DMS153 treated with DMSO at 0.1 percent for 48 hours (cell line): ENCODE measurements at regions not wholly inside any gene's neighbourhood (a gene's known extent, or its start where the extent isn't known, plus 50 kb on each side); places are given as distances from the start of the nearest gene placed in this dataset.

Experiments
- DNase-seq: peaks from one replicate; lab custom pipeline; 2025; ENCODE audit not compliant: unreplicated experiment; lab: John Stamatoyannopoulos, UW

DNA sequence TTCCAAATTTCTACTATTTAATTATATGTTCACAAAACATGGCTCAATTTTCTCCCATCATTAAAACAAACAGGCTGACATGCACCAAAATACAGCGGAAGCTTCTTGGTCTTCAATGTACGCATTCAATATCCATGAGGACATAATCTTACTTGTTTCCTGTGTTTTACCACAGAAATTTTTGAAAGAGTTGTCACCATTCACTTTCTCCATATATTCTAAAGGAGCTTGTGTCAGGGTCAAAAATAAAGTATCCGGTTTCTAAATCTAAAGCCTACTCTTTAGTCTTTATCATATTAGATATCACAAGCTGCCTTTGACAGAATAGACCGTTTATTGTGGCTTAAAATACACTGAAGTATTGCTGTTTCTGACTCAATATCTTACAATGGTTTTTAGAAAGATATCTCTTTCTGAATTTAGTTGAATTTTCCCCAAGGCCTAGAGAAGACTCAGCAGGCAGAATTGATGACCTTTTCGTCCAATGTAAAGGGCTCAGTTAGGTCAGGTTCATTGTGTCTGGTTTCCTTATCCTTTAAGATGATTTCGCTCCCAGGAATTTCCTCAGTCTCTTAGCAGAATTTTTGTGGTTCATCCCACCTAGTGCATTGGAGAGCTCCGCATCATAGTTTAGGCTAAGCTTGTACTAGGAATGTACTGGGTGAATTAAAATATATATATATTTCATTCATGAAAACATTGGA, 717.2 kb downstream of the NCAM2 start:
- DNase-seq, result no peak

DNA sequence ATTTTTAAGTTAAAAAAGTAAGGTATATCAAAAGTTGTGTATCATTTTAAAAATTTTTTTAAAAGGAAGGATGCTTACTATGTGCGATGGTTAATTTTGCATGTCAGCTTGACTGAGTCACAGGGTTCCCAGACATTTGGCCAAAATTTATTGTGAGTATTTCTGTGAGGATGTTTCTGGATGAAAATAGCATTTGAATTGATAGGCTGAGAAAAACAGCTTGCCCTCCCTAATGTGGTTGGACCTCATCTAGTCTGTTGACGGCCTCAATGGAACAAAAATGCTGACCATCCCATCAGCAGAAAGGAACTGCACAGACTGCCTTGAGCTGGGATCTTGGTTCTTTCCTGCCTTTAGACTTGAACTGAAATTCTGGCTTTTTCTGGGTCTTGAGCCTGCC, 724.5 kb downstream of the NCAM2 start:
- DNase-seq, result no peak

DNA sequence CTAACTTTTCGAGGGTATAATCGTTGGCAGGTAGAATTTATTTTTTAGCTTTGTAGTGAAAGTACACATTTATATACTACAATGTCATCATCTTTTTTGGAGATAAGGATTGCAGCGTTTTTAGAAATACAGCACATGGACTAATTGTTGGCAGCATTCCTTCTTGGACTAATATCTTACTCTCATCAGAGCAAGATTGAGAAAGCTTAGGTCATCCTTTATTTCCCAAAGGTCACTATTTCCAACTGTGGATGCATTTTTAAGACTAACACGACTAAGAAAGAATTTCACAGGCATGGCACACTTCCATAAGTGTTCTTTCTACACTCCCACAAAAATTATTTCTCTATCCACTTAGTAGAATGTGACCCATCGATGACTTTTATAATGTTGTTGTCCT, 732.3 kb downstream of the NCAM2 start:
- no peak for DNase-seq

DNA sequence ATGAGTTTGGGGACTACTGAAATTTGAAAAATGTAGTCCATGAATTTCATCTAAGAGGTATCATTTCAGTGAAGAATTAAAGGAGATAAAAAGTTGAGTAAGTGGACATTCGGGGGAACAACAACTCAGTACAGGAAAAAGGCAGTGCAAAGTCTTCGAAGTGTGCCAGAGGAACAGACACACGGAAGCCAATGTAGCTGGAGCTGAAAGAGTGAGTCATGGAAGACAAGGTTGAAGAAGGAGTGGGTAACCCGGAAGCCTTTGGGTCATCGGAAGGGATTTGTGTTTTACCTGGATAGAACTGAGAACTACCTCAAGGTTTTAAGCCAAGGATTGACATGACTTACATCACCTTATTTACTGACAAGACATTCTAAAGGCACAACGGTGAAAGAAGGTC, 733.4 kb downstream of the NCAM2 start:
- no peak for DNase-seq

- DNase-seq, result no peak
Observed at GRCh38 chr21:21734088-21734487, 735.9 kb downstream of the NCAM2 start.

- no peak for DNase-seq
Observed at GRCh38 chr21:21737186-21737585, 739.0 kb downstream of the NCAM2 start.

- DNase-seq, result no peak
Observed at GRCh38 chr21:21740207-21740606, 742.0 kb downstream of the NCAM2 start.

- no peak for DNase-seq
Observed at GRCh38 chr21:21750124-21750825, 752.1 kb downstream of the NCAM2 start.

DNA sequence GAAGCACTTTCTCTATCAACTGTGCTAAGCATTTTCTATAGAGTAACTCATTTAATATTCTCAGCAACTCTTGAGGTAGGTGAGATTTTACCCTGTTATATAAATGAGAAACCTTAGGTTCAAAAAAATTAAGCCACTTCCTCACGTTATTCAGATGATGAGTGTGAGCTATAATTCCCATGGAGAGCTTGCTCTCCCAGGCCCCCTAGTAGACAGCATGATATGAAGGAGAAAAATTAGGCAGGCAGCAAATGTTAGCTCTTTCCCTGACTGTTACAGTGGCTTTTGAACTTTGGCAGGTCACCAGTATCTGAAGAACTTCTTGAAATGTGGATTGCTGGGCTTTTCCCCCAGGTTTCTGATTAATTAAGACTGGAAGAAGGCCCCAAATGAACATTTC, 753.1 kb downstream of the NCAM2 start:
- no peak for DNase-seq

- no peak for DNase-seq
Observed at GRCh38 chr21:21762855-21763254, 764.6 kb downstream of the NCAM2 start.

DNA sequence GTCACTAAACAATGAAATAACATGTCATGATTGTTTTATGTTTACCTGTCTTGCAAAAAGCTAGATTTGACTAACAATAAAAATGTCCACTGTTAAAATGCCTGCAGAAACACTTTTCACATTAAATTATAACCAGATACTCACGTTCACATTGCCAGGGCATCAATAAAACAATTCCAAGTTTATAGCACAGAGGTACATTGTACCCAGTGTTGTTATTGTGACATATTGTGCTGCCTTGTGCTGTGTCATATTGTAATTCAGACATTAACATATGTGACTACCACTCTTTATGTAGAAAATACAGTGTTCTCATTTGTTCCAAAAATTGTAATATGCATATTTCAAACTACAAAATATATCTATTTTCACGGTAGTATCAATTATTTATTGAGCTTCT, 766.1 kb downstream of the NCAM2 start:
- DNase-seq, result no peak

- DNase-seq, result no peak
Observed at GRCh38 chr21:21767276-21767675, 769.1 kb downstream of the NCAM2 start.

- no peak for DNase-seq
Observed at GRCh38 chr21:21788591-21788990, 790.4 kb downstream of the NCAM2 start.

- DNase-seq, result no peak
Observed at GRCh38 chr21:21801921-21802320, 803.7 kb downstream of the NCAM2 start.

DNA sequence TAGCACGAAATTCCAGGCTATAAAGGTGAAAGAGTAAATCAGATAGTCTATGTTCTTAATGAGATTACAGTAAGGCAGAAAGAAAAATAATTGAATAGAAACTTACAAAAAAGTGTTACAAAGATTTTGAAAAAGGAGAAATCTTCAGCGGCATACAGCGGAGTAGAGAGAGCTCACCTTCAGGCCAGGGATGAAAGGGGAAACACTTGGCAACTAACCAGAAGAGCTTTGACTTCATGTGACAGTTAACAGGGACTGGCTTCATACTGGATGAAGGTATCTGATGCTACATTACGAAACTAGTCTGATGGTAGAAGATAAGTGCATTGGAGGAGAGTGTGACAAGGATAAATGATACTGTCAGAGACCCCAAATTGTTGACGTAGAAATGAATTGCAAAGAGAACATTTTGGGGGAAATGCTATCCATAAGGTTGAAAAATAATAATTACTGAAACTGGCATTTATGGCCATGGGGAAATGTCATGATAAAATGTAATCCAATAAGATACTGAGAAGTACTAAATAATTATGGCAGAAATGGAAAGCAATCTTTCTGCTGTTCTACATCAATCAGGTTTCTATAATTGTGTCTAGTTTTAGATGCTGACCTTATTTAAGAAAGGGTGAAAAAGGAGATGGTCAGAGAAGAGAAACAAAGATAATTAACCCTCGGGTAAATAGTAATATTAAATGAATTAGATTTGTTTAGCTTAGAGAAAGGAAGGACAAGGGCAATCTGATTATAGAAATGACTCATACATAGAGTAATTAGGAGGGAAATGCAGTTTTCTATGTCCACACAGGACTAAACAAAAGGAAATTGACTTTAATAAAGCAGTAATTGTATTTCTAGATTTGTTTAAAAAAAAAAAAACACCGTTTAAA, 808.7 kb downstream of the NCAM2 start:
- no peak for DNase-seq

GRCh38 chr21:21807598-21807903, 809.3 kb downstream of the NCAM2 start:
- no peak for DNase-seq

DNA sequence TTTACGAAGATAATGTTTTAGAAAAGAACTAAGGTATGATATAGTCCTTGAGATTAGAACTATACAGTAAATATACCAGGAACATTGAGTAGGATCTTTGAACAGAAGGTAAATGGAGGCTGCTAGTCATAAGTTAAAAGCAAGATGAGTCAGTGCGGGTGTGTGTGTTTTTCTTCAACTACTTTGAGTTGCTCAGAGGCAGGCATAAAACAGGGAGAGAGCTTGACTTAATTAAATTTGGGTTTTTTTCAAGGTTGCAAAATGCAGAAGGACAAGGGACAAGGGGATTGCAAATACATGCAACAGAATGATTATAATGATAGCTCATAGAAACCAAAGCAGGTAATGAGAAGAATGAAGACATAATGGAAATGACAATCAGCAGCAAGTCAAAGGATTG, 815.1 kb downstream of the NCAM2 start:
- no peak for DNase-seq

DNA sequence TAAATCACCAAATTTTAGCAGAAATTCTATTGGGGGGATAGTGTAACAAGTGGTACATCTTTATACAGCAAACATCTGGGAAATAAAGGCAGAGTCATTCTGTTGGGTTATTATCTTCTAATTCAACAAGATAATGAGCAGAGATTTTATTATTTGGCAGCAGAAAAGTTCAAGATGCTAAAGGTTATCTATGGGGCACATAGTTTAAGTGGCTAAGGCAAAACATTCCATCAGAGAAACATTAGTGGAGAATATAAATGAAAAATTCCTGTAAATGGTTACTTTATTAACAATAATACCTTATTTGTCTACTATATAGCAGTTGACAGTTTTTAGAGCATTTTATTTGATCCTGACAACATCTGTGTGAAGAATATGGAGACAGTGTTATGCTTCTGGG, 815.7 kb downstream of the NCAM2 start:
- DNase-seq, result no peak

DNA sequence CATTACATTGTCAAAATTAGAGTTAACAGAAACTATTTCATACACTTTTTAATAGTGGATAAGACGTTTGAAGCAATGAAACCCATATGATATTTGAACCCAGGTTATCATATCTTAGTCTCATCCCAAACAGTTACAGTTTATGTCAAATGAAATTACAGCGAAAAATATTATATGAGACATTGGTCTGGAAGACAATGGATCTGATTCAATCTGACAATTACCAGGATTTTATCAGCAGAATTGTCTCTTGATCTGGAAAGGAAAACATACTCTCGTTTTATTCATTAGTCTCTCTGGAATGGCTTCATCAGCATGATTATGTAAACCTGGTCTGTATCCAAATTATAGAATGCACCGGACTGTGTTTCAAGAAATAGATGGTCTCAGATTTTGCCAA, 818.6 kb downstream of the NCAM2 start:
- DNase-seq, result no peak

GRCh38 chr21:21818898-21819297, 820.7 kb downstream of the NCAM2 start:
- no peak for DNase-seq

- no peak for DNase-seq
Observed at GRCh38 chr21:21828130-21828529, 829.9 kb downstream of the NCAM2 start.

DNA sequence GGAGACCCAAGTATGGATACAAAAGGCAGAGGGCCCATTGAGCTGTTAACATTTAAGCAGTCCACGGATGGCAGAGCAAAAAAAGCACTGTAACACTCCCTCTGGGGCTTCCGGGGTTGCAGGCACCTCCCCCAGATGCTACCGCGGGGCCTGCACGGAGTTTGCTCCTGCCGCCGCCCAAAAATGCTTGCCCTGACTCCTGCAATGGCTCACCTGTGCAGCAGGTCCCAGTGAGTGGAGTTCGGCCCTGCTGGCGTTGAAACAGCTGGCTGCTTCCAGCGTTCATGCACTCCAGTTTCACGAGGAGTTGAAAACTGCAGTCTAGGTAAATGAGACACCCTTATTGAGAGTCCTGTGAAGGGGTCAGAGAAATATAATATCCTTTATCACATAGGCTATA, 832.8 kb downstream of the NCAM2 start:
- no peak for DNase-seq
